Left colon (tissue), 2 donors: ENCODE measurements at regions not wholly inside any gene's neighbourhood (a gene's known extent, or its start where the extent isn't known, plus 50 kb on each side); places are given as distances from the start of the nearest gene placed in this dataset.

Experiments used
- ATAC-seq: fragments of 200-7000 bp; cut with Tn5 transposase; one replicate; pipeline ENCODE4 v1.9.1; 2020; ENCODE audit warnings: mild to moderate bottlenecking, moderate library complexity
- DNase-seq, 2 donors: peaks; one replicate each; pipeline ENCODE4 v3.0.0-alpha.2; 2020
- intact Hi-C, 2 donors: fragments of 100-400 bp; cut with DNase I in 1 of 2; cut with micrococcal nuclease in 1 of 2; formaldehyde crosslinking; loops; one replicate each; pipeline versions ENCODE4 v1.11.2 to v1.14.0; 2022; cut with DNase I, micrococcal nuclease
- donor health status: DM: no; HTN: no; CAD: no.
- donor health status: DM: yes; HTN: yes; CAD: no.

- intact Hi-C loops = no loop called here
- DNase-seq (no peak), ATAC-seq (no peak)
Observed at GRCh38 chr7:25353196-25353595, 124.9 kb upstream of the NPVF start.

- no peak for ATAC-seq
- no peak for DNase-seq
- intact Hi-C loops = no loop called here
Observed at GRCh38 chr7:25353732-25354131, 125.4 kb upstream of the NPVF start.

- intact Hi-C loops = no loop called here
- ATAC-seq (no peak), DNase-seq (no peak)
Observed at GRCh38 chr7:25356534-25357151, 128.4 kb upstream of the NPVF start.

- no peak for DNase-seq
- intact Hi-C loops = no loop called here
- no peak for ATAC-seq
Observed at GRCh38 chr7:25358926-25359325, 130.6 kb upstream of the NPVF start.

GRCh38 chr7:25359471-25360059 is 131.3 kb upstream of the NPVF start:
- intact Hi-C loops = no loop called here
- no peak for DNase-seq
- ATAC-seq = peak; percentile 56

GRCh38 chr7:25360451-25360850 is 132.2 kb upstream of the NPVF start:
- ATAC-seq (peak; percentile 96), DNase-seq (peak in 1 of 2 donors; percentile 28)
- intact Hi-C loops = no loop called here

- intact Hi-C loops = no loop called here
- DNase-seq (no peak), ATAC-seq (no peak)
Observed at GRCh38 chr7:25361387-25361786, 133.1 kb upstream of the NPVF start.

GRCh38 chr7:25361863-25362262 is 133.6 kb upstream of the NPVF start:
- ATAC-seq = no peak
- DNase-seq = no peak
- intact Hi-C loops = no loop called here

GRCh38 chr7:25368599-25369201 is 140.4 kb upstream of the NPVF start:
- DNase-seq (no peak), ATAC-seq (peak; percentile 86)
- intact Hi-C loops = no loop called here

- DNase-seq (no peak), ATAC-seq (no peak)
- intact Hi-C loops = no loop called here
Observed at GRCh38 chr7:25369786-25370185, 141.5 kb upstream of the NPVF start.

- DNase-seq (no peak), ATAC-seq (no peak)
- intact Hi-C loops = no loop called here
Observed at GRCh38 chr7:25371972-25372371, 143.7 kb upstream of the NPVF start.

- intact Hi-C loops = no loop called here
- ATAC-seq = no peak
- DNase-seq = no peak
Observed at GRCh38 chr7:25375805-25376600, 147.7 kb upstream of the NPVF start.

- ATAC-seq (no peak), DNase-seq (no peak)
- intact Hi-C loops = loop anchor here in 1 of 2 donors (10.0 kb wide), 1 partner anchor 115 kb away; no protein-coding TSS in a partner anchor
Observed at GRCh38 chr7:25379351-25380300, 151.3 kb upstream of the NPVF start.

- DNase-seq (no peak), ATAC-seq (no peak)
- intact Hi-C loops = loop anchor here in 1 of 2 donors (10.0 kb wide), 1 partner anchor 117 kb away; no protein-coding TSS in a partner anchor
Observed at GRCh38 chr7:25381818-25382589, 153.7 kb upstream of the NPVF start.

GRCh38 chr7:25382869-25383268 is 154.6 kb upstream of the NPVF start:
- ATAC-seq (no peak), DNase-seq (no peak)
- intact Hi-C loops = loop anchor here in 1 of 2 donors (10.0 kb wide), 1 partner anchor 118 kb away; no protein-coding TSS in a partner anchor

- intact Hi-C loops = loop anchor here in 1 of 2 donors (10.0 kb wide), 1 partner anchor 119 kb away; no protein-coding TSS in a partner anchor
- DNase-seq (no peak), ATAC-seq (no peak)
Observed at GRCh38 chr7:25383402-25383801, 155.1 kb upstream of the NPVF start.

GRCh38 chr7:25384788-25385505 is 156.7 kb upstream of the NPVF start:
- no peak for DNase-seq
- intact Hi-C loops = loop anchor here in 1 of 2 donors (10.0 kb wide), 1 partner anchor 120 kb away; no protein-coding TSS in a partner anchor
- no peak for ATAC-seq
